T-helper 2 cell treated with Interferon-gamma antibody and Interleukin-4, amounts not matched to agents 5 μg/mL and 100 μg/mL, for 36 hours (primary cell): ENCODE measurements at regions not wholly inside any gene's neighbourhood (a gene's known extent, or its start where the extent isn't known, plus 50 kb on each side); places are given as distances from the start of the nearest gene placed in this dataset.

Experiments used
- DNase-seq: peaks from one replicate; pipeline ENCODE4 v3.0.0; 2021; ENCODE audit warnings: low spot score
- H3K27ac Mint-ChIP-seq: one replicate; pipeline ENCODE4 v1.8.0; 2021; ENCODE audit warnings: mild to moderate bottlenecking, mixed read lengths
- H3K27me3 Mint-ChIP-seq: one replicate; pipeline ENCODE4 v1.8.0; 2021; ENCODE audit warnings: low read depth, mixed read lengths
- H3K36me3 Mint-ChIP-seq: one replicate; pipeline ENCODE4 v1.8.0; 2021; ENCODE audit warnings: low read depth, mixed read lengths
- H3K4me1 Mint-ChIP-seq: one replicate; pipeline ENCODE4 v1.8.0; 2021; ENCODE audit warnings: low read depth, mixed read lengths
- H3K4me3 Mint-ChIP-seq: one replicate; pipeline ENCODE4 v1.8.0; 2022; ENCODE audit warnings: mild to moderate bottlenecking, moderate library complexity, mixed read lengths
- H3K9me3 Mint-ChIP-seq: one replicate; pipeline ENCODE4 v1.8.0; 2021; ENCODE audit warnings: mixed read lengths

- no peaks in the 10 kb centered on the region for H3K4me1 Mint-ChIP-seq
- H3K27ac Mint-ChIP-seq = no peak overlapping the region
- H3K36me3 Mint-ChIP-seq = no peaks in the 10 kb centered on the region
- H3K9me3 Mint-ChIP-seq = no peaks in the 10 kb centered on the region
- H3K27me3 Mint-ChIP-seq = no peaks in the 10 kb centered on the region
- DNase-seq = no peak
- H3K4me3 Mint-ChIP-seq = no peak overlapping the region
These were observed 433.2 kb downstream of the TNS3 start for GRCh38 chr7:47148536-47149207.

- Mint-ChIP-seq H3K4me3 (no peak overlapping the region), H3K9me3 (no peaks in the 10 kb centered on the region), H3K27me3 (no peaks in the 10 kb centered on the region), H3K27ac (no peak overlapping the region), H3K4me1 (no peaks in the 10 kb centered on the region), H3K36me3 (no peaks in the 10 kb centered on the region)
- DNase-seq = no peak
These were observed 434.7 kb downstream of the TNS3 start for GRCh38 chr7:47147213-47147631.

- no peak overlapping the region for H3K4me3 Mint-ChIP-seq
- H3K9me3 Mint-ChIP-seq = no peaks in the 10 kb centered on the region
- H3K27me3 Mint-ChIP-seq = no peaks in the 10 kb centered on the region
- H3K4me1 Mint-ChIP-seq = no peaks in the 10 kb centered on the region
- H3K36me3 Mint-ChIP-seq = no peaks in the 10 kb centered on the region
- no peak overlapping the region for H3K27ac Mint-ChIP-seq
- DNase-seq = no peak
These were observed 435.9 kb downstream of the TNS3 start for GRCh38 chr7:47145982-47146381.

- H3K4me1 Mint-ChIP-seq = no peaks in the 10 kb centered on the region
- H3K27me3 Mint-ChIP-seq = no peaks in the 10 kb centered on the region
- H3K9me3 Mint-ChIP-seq = no peaks in the 10 kb centered on the region
- no peak overlapping the region for H3K27ac Mint-ChIP-seq
- no peaks in the 10 kb centered on the region for H3K36me3 Mint-ChIP-seq
- no peak overlapping the region for H3K4me3 Mint-ChIP-seq
- DNase-seq = no peak
These were observed 436.7 kb downstream of the TNS3 start for GRCh38 chr7:47145186-47145725.

GRCh38 chr7:47143339-47143738 lies 438.6 kb downstream of the TNS3 start:
- H3K4me3 Mint-ChIP-seq = no peak overlapping the region
- peaks cover 4% of the 10 kb centered on the region for H3K27me3 Mint-ChIP-seq
- H3K27ac Mint-ChIP-seq = no peak overlapping the region
- H3K36me3 Mint-ChIP-seq = no peaks in the 10 kb centered on the region
- no peaks in the 10 kb centered on the region for H3K4me1 Mint-ChIP-seq
- H3K9me3 Mint-ChIP-seq = no peaks in the 10 kb centered on the region
- no peak for DNase-seq

- no peak overlapping the region for H3K4me3 Mint-ChIP-seq
- DNase-seq = no peak
- peaks cover 4% of the 10 kb centered on the region for H3K27me3 Mint-ChIP-seq
- no peaks in the 10 kb centered on the region for H3K36me3 Mint-ChIP-seq
- H3K4me1 Mint-ChIP-seq = no peaks in the 10 kb centered on the region
- no peak overlapping the region for H3K27ac Mint-ChIP-seq
- H3K9me3 Mint-ChIP-seq = no peaks in the 10 kb centered on the region
These were observed 439.1 kb downstream of the TNS3 start for GRCh38 chr7:47142867-47143175.

- Mint-ChIP-seq H3K4me3 (no peak overlapping the region), H3K4me1 (no peaks in the 10 kb centered on the region)
- DNase-seq = no peak
These were observed 439.6 kb downstream of the TNS3 start for GRCh38 chr7:47142169-47142866.

GRCh38 chr7:47132471-47132870 lies 449.4 kb downstream of the TNS3 start:
- no peaks in the 10 kb centered on the region for H3K36me3 Mint-ChIP-seq
- no peaks in the 10 kb centered on the region for H3K9me3 Mint-ChIP-seq
- no peaks in the 10 kb centered on the region for H3K4me1 Mint-ChIP-seq
- H3K27me3 Mint-ChIP-seq = no peaks in the 10 kb centered on the region
- DNase-seq = no peak
- H3K4me3 Mint-ChIP-seq = no peak overlapping the region
- H3K27ac Mint-ChIP-seq = no peak overlapping the region

More at GRCh38 chr7:47142169-47142866, 439.6 kb downstream of the TNS3 start:
- Mint-ChIP-seq H3K27ac (no peak overlapping the region), H3K9me3 (no peaks in the 10 kb centered on the region), H3K27me3 (peaks cover 4% of the 10 kb centered on the region), H3K36me3 (no peaks in the 10 kb centered on the region)

- Mint-ChIP-seq H3K4me3 (no peak overlapping the region), H3K4me1 (no peaks in the 10 kb centered on the region), H3K27me3 (no peaks in the 10 kb centered on the region), H3K27ac (no peak overlapping the region), H3K36me3 (no peaks in the 10 kb centered on the region), H3K9me3 (no peaks in the 10 kb centered on the region)
- DNase-seq = no peak
These were observed 453.2 kb downstream of the TNS3 start for GRCh38 chr7:47128700-47129099.

- DNase-seq = no peak
- Mint-ChIP-seq H3K27ac (no peak overlapping the region), H3K4me1 (no peaks in the 10 kb centered on the region), H3K4me3 (no peak overlapping the region), H3K36me3 (no peaks in the 10 kb centered on the region), H3K9me3 (no peaks in the 10 kb centered on the region), H3K27me3 (no peaks in the 10 kb centered on the region)
These were observed 456.4 kb downstream of the TNS3 start for GRCh38 chr7:47125529-47125928.

GRCh38 chr7:47119261-47119865 lies 462.5 kb downstream of the TNS3 start:
- Mint-ChIP-seq H3K36me3 (no peaks in the 10 kb centered on the region), H3K27ac (no peak overlapping the region), H3K4me3 (no peak overlapping the region), H3K4me1 (no peaks in the 10 kb centered on the region), H3K9me3 (peaks cover 4% of the 10 kb centered on the region), H3K27me3 (no peaks in the 10 kb centered on the region)
- DNase-seq = no peak

GRCh38 chr7:47104206-47104549 lies 477.7 kb downstream of the TNS3 start:
- DNase-seq = no peak
- Mint-ChIP-seq H3K4me3 (no peak overlapping the region), H3K36me3 (no peaks in the 10 kb centered on the region), H3K27me3 (no peaks in the 10 kb centered on the region), H3K27ac (no peak overlapping the region), H3K4me1 (no peaks in the 10 kb centered on the region), H3K9me3 (no peaks in the 10 kb centered on the region)

- Mint-ChIP-seq H3K27me3 (no peaks in the 10 kb centered on the region), H3K36me3 (no peaks in the 10 kb centered on the region), H3K9me3 (no peaks in the 10 kb centered on the region), H3K4me1 (no peaks in the 10 kb centered on the region), H3K27ac (no peak overlapping the region), H3K4me3 (no peak overlapping the region)
- DNase-seq = no peak
These were observed 478.3 kb downstream of the TNS3 start for GRCh38 chr7:47103498-47104205.

GRCh38 chr7:47102331-47102841 lies 479.5 kb downstream of the TNS3 start:
- H3K9me3 Mint-ChIP-seq = no peaks in the 10 kb centered on the region
- H3K36me3 Mint-ChIP-seq = no peaks in the 10 kb centered on the region
- H3K27ac Mint-ChIP-seq = no peak overlapping the region
- H3K27me3 Mint-ChIP-seq = no peaks in the 10 kb centered on the region
- H3K4me1 Mint-ChIP-seq = no peaks in the 10 kb centered on the region
- H3K4me3 Mint-ChIP-seq = no peak overlapping the region
- DNase-seq = no peak
